Gastrocnemius medialis (tissue), 4 donors: ENCODE measurements at regions not wholly inside any gene's neighbourhood (a gene's known extent, or its start where the extent isn't known, plus 50 kb on each side); places are given as distances from the start of the nearest gene placed in this dataset.

Experiments
- ATAC-seq, 2 donors: fragments of 150-250 bp; one replicate each; pipeline ENCODE4 v1.9.1; 2016
- DNase-seq, 2 donors: peaks; one replicate each; pipeline ENCODE4 v3.0.0-alpha.2; 2019
- H3K27ac ChIP-seq, 4 donors: fragments of 200-600 bp; sonication (generic); 1 replicate in 1 of 4; 2 replicates in 3 of 4; pipeline ENCODE4 v1.5.1; 2016 to 2018; ENCODE audit warnings: mild to moderate bottlenecking in 2 of 4, moderate library complexity in 1 of 4
- H3K27me3 ChIP-seq, 3 donors: fragments of 200-600 bp; sonication (generic) in 2 of 3; 1 replicate in 1 of 3; 2 replicates in 2 of 3; pipeline versions ENCODE4 v1.5.1 to v1.6.0; 2016 to 2019; ENCODE audit warnings: mild to moderate bottlenecking in 1 of 3, moderate library complexity in 1 of 3
- H3K36me3 ChIP-seq, 2 donors: fragments of 200-600 bp; sonication (generic) in 1 of 2; one replicate each; pipeline ENCODE4 v1.5.1; 2017 to 2018
- H3K4me1 ChIP-seq, 2 donors: fragments of 200-600 bp; sonication (generic) in 1 of 2; one replicate each; pipeline ENCODE4 v1.5.1; 2016 to 2017; ENCODE audit warnings: mild to moderate bottlenecking in 2 of 2
- H3K4me3 ChIP-seq, 4 donors: fragments of 200-600 bp; sonication (generic) in 3 of 4; 1 replicate in 1 of 4; 2 replicates in 3 of 4; pipeline ENCODE4 v1.5.1; 2016 to 2019; ENCODE audit warnings: mild to moderate bottlenecking in 2 of 4
- H3K9me3 ChIP-seq, 3 donors: fragments of 200-600 bp; sonication (generic) in 2 of 3; 1 replicate in 1 of 3; 2 replicates in 2 of 3; pipeline ENCODE4 v1.5.1; 2016 to 2019
- CTCF ChIP-seq, 5 experiments: fragments of 450-650 bp in 3 of 5; fragments of 200-600 bp in 2 of 5; sonication (generic) in 2 of 5; IDR thresholded peaks in 4 of 5; conservative IDR thresholded peaks in 1 of 5; 1 replicate in 4 of 5; 2 replicates in 1 of 5; pipeline ENCODE4 v1.5.1; 2016 to 2019; ENCODE audit warnings: antibody characterized with exemption in 5 of 5, mild to moderate bottlenecking in 3 of 5, moderate library complexity in 3 of 5
- POLR2A ChIP-seq, 2 donors: fragments of 450-650 bp; IDR thresholded peaks; one replicate each; pipeline ENCODE4 v1.6.1; 2017; ENCODE audit warnings: antibody characterized with exemption in 2 of 2, mild to moderate bottlenecking in 2 of 2, moderate library complexity in 2 of 2
- in situ Hi-C, 4 donors: fragments of 200-750 bp; cut with MboI; loops; one replicate each; pipeline versions ENCODE4 v1.15.0 to v1.8.0; 2017; ENCODE audit warnings: low sequenced_read_pairs in 4 of 4
- intact Hi-C: fragments of 100-400 bp; cut with DNase I; formaldehyde crosslinking; loops from one replicate; pipeline ENCODE4 v1.15.1; 2023; ENCODE audit warnings: low total_unique reads

DNA sequence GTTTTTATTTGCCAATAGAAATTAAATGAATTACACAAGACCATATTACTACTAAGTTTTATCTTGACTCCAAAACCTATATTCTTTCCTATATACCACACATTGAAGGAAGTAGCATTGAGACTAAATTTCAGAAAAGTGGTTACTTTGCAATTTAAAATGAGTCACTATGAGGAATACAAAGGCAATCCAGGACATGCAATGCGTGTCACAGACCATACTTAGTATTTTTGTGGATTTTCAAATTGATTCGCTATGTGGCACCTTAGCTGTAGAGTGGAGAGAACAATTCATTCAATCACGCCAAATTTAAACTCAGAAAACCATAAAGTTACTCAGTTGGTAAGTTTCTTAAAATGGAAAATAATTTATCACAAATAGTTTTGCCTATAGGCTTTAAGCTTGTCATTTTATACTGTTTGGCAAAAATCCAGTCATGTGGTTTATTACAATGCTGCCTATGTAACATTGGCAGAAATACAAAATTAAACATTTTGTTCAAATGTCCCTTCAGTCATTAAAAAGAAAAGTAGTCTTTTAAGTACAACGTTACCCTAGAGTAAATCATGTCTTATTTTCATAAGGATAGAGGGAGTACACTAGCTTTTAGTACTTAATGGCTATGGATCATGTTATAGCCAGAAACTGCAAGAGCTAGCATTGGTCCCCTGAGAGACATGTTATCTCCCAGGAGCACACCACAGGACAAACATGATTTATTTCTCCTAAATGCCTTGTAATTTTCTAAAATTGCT, 222.8 kb upstream of the CDH7 start:
- DNase-seq (no peak), ATAC-seq (no peak)
- Histone ChIP-seq H3K27me3 (no peaks in the 10 kb centered on the region), H3K9me3 (no peaks in the 10 kb centered on the region), H3K4me3 (no peak overlapping the region), H3K4me1 (no peaks in the 10 kb centered on the region), H3K27ac (no peak overlapping the region), H3K36me3 (no peaks in the 10 kb centered on the region)
- in situ Hi-C loops, result no loop called here
- TF ChIP-seq CTCF (IDR thresholded peaks at IDR 0.05 in 4 of 5, conservative IDR thresholded peaks at IDR 0.05 in 1 of 5) (no peak), POLR2A (IDR thresholded peaks at IDR 0.05) (no peak)
- intact Hi-C loops, result no loop called here

DNA sequence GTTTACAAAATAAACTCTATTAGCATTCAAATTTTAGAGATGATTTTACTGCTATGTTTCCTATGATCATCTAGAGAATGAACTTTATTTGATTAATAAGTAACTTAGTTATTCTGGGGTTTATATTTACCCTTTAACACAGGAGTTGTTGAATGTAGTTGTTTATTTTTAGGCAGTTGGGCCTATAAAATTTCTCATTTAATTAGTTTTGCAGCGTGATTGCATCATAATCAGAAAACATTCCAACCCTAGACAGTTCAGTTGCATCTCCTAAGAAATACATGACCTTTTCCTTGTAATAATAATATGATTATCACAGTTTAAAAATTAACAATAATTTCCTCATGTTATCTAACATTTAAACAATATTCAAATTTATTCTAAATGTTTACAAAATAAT, 224.7 kb upstream of the CDH7 start:
- Histone ChIP-seq H3K4me1 (no peaks in the 10 kb centered on the region), H3K9me3 (no peaks in the 10 kb centered on the region), H3K4me3 (no peak overlapping the region), H3K27me3 (no peaks in the 10 kb centered on the region), H3K27ac (no peak overlapping the region), H3K36me3 (no peaks in the 10 kb centered on the region)
- intact Hi-C loops, result no loop called here
- DNase-seq (no peak), ATAC-seq (no peak)
- in situ Hi-C loops, result no loop called here
- TF ChIP-seq POLR2A (IDR thresholded peaks at IDR 0.05) (no peak), CTCF (IDR thresholded peaks at IDR 0.05 in 4 of 5, conservative IDR thresholded peaks at IDR 0.05 in 1 of 5) (no peak)

DNA sequence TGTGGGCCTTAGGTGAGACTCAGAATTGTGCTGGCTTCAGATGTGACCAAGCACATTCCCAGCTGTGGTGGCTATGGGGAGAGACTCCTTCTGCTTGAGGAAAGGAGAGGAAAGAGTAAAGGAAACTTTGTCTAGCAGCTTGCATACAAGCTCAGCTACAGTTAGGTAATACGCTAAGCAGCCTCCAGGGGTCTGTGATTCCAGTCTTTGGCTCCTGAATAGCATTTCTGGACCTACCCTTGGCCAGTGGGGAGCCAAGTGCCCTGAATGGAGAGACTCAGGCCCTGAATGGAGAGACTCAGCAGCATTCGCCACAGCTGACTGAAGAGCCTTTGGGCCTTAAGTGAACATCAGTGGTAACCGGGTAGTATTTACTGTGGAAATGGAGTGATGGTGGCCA, 227.4 kb upstream of the CDH7 start:
- no peaks in the 10 kb centered on the region for H3K36me3 ChIP-seq
- no peak overlapping the region for H3K4me3 ChIP-seq
- no peaks in the 10 kb centered on the region for H3K27me3 ChIP-seq
- TF ChIP-seq CTCF (IDR thresholded peaks at IDR 0.05 in 4 of 5, conservative IDR thresholded peaks at IDR 0.05 in 1 of 5) (no peak), POLR2A (IDR thresholded peaks at IDR 0.05) (no peak)
- no peak for ATAC-seq
- intact Hi-C loops, result no loop called here
- no peaks in the 10 kb centered on the region for H3K9me3 ChIP-seq
- no peak for DNase-seq
- H3K27ac ChIP-seq, result no peak overlapping the region
- in situ Hi-C loops, result no loop called here
- H3K4me1 ChIP-seq, result no peaks in the 10 kb centered on the region

DNA sequence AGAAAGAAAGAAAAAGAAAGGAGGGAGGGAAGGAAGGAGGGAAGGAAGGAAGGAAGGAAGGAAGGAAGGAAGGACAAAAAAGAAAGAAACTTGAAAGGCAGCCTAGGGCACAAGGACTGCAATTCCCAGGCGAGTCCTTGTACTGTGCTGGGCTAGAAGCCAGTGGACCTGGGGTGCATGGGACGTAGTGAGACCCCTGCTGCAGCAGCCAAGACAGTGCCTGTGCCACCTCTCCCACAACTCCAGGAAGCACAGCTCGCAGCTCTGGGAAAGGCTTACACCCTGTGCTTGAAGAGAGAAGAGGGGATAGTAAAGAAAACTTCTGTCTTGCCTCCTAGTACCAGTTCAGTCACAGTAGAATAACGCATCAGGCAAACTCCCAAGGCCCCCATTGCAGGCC, 227.9 kb upstream of the CDH7 start:
- TF ChIP-seq CTCF (IDR thresholded peaks at IDR 0.05 in 4 of 5, conservative IDR thresholded peaks at IDR 0.05 in 1 of 5), result no peak
- no peak for TF ChIP-seq POLR2A (IDR thresholded peaks at IDR 0.05)
- no peaks in the 10 kb centered on the region for H3K27me3 ChIP-seq
- intact Hi-C loops, result no loop called here
- H3K27ac ChIP-seq, result no peak overlapping the region
- no peaks in the 10 kb centered on the region for H3K36me3 ChIP-seq
- H3K9me3 ChIP-seq, result no peaks in the 10 kb centered on the region
- H3K4me1 ChIP-seq, result no peaks in the 10 kb centered on the region
- ATAC-seq (no peak), DNase-seq (no peak)
- H3K4me3 ChIP-seq, result no peak overlapping the region
- in situ Hi-C loops, result no loop called here

GRCh38 chr18:65516209-65516608, 234.6 kb upstream of the CDH7 start:
- in situ Hi-C loops (no loop called here), intact Hi-C loops (no loop called here)
- Histone ChIP-seq H3K27me3 (no peaks in the 10 kb centered on the region), H3K4me1 (no peaks in the 10 kb centered on the region), H3K27ac (no peak overlapping the region), H3K36me3 (no peaks in the 10 kb centered on the region), H3K4me3 (no peak overlapping the region), H3K9me3 (no peaks in the 10 kb centered on the region)
- DNase-seq (no peak), ATAC-seq (no peak)
- TF ChIP-seq POLR2A (IDR thresholded peaks at IDR 0.05) (no peak), CTCF (IDR thresholded peaks at IDR 0.05 in 4 of 5, conservative IDR thresholded peaks at IDR 0.05 in 1 of 5) (no peak)
